Stimulated activated CD8-positive, alpha-beta memory T cell treated with anti-CD3 and anti-CD28 coated beads, Interleukin-4, amount 100 ng/mL, for 4 hours (primary cell): ENCODE measurements at regions not wholly inside any gene's neighbourhood (a gene's known extent, or its start where the extent isn't known, plus 50 kb on each side); places are given as distances from the start of the nearest gene placed in this dataset.

ENCODE experiments used
- DNase-seq, 2 donors: peaks; one replicate each; pipeline ENCODE4 v3.0.0-alpha.2; 2020; ENCODE audit warnings: low read depth in 2 of 2, low spot score in 1 of 2

- DNase-seq = no peak
Observed at GRCh38 chrY:7261254-7261653, 349.7 kb upstream of the AMELY start.

- no peak for DNase-seq
Observed at GRCh38 chrY:7240101-7240500, 328.5 kb upstream of the AMELY start.

GRCh38 chrY:7211971-7212370, 300.4 kb upstream of the AMELY start:
- DNase-seq = no peak

- DNase-seq = no peak
Observed at GRCh38 chrY:7204456-7204855, 292.9 kb upstream of the AMELY start.

- no peak for DNase-seq
Observed at GRCh38 chrY:7182591-7182990, 271.0 kb upstream of the AMELY start.

- DNase-seq = no peak
Observed at GRCh38 chrY:7177631-7178030, 266.1 kb upstream of the AMELY start.

- no peak for DNase-seq
Observed at GRCh38 chrY:7169475-7169874, 257.9 kb upstream of the AMELY start.

GRCh38 chrY:7141477-7141876, 229.9 kb upstream of the AMELY start:
- DNase-seq = no peak
